Testis (tissue), 2 donors: ENCODE measurements at regions not wholly inside any gene's neighbourhood (a gene's known extent, or its start where the extent isn't known, plus 50 kb on each side); places are given as distances from the start of the nearest gene placed in this dataset.

Source experiments
- POLR2A ChIP-seq: fragments of 450-650 bp; IDR thresholded peaks from one replicate; pipeline ENCODE4 v1.6.1; 2017; ENCODE audit warnings: antibody characterized with exemption, mild to moderate bottlenecking, moderate library complexity
- TF ChIP-seq, protein P1 (sequence below), 3 experiments: fragments of 450-650 bp in 2 of 3; fragments of 200-600 bp in 1 of 3; sonication (generic) in 1 of 3; IDR thresholded peaks; one replicate each; pipeline ENCODE4 v1.5.1; 2016 to 2019; ENCODE audit warnings: antibody characterized with exemption in 3 of 3, mild to moderate bottlenecking in 2 of 3, moderate library complexity in 1 of 3

DNA sequence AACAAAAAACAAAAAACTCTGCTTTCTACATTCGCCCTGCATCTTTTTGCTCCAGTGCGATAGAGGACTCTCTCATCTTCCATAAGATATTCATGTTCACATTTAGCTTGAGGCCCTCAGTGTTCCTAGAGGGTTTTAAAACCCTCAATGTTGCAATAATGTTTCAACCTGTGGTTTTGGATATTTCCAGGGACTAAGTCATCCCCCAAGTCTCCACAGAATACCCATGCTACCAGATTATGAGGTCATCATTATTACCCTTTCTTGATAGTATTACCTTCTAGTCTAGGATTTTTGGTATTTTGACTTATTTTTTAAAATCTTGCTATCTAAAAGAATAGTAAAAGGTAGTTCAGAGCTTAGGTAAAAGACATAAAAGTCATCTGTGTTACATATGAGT is 480.5 kb upstream of the ID4 start:
- TF ChIP-seq, protein P1, sequence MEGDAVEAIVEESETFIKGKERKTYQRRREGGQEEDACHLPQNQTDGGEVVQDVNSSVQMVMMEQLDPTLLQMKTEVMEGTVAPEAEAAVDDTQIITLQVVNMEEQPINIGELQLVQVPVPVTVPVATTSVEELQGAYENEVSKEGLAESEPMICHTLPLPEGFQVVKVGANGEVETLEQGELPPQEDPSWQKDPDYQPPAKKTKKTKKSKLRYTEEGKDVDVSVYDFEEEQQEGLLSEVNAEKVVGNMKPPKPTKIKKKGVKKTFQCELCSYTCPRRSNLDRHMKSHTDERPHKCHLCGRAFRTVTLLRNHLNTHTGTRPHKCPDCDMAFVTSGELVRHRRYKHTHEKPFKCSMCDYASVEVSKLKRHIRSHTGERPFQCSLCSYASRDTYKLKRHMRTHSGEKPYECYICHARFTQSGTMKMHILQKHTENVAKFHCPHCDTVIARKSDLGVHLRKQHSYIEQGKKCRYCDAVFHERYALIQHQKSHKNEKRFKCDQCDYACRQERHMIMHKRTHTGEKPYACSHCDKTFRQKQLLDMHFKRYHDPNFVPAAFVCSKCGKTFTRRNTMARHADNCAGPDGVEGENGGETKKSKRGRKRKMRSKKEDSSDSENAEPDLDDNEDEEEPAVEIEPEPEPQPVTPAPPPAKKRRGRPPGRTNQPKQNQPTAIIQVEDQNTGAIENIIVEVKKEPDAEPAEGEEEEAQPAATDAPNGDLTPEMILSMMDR (IDR thresholded peaks at IDR 0.05) = no peak
- TF ChIP-seq POLR2A = no peak
